NCI-H460 (cell line): ENCODE measurements at regions not wholly inside any gene's neighbourhood (a gene's known extent, or its start where the extent isn't known, plus 50 kb on each side); places are given as distances from the start of the nearest gene placed in this dataset.

ENCODE experiments used
- DNase-seq: peaks from one replicate; pipeline ENCODE4 v3.0.0-alpha.2; 2016; ENCODE audit warnings: low read depth; ENCODE audit errors: extremely low read depth

DNA sequence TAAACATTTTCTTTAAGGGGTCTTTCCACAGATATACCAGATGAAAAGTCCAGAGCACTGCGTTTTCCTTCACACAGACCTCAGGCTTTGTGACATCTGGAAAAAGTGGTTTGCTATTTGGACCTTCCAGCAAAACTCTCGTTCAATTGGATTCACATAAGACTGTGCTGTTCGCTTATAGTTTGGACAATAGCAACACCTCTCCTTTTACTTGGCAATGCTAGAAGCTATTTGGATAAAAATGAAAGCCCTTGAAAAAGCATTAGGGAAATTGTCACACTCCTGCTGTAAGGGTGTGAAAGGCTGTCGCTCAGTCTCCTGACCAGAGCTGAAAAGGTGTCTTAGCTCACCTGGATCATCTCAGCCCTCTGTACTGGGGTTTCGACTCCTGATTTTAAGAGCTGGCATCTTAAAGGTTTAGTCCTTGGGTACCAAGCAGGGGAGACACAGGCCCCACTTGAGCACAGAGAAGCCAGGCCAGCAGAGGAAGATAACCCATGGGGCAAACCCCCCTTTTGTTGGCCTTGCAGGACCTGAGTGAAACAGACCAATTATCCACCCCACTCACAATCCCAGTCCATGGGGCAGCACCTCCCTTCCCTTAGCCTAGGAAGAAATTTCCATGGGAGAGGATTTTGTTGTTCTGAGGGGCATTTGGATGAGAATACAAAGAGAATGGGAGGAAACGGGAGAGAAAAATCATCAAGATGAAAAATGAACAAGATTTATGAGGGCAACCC lies 257.6 kb downstream of the DLEU7 start:
- no peak for DNase-seq

DNA sequence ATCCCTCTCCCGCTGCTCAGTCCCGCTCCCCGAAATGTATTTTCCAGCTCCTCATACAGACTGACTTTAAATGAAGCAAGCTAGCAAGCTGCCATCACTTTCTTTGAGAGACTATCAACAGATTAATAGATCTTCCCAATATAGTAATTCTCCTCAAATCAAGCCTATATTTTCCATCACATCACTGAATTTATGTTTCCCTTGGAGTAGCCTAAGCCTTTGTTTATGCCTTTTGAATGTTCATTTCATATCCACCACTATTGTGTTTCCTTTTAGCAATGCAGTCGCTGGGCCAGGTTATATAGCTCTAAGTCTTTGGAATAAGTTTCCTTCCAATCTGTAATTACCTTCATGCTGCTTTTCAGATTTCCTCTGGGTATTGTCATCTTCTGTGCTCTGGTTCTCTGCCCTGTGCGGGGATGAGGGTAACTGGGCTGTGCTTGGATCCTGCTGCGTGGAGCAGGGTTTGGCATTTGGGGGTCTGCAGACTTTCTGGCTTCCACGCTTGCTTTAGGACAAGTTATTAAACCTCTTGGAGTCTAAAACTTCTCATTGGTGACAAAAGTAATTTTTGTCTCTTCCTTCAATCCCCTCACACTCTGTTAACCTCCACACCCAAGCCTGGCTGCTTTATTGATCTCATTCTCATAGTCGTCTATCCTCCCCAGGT lies 256.9 kb downstream of the DLEU7 start:
- no peak for DNase-seq

DNA sequence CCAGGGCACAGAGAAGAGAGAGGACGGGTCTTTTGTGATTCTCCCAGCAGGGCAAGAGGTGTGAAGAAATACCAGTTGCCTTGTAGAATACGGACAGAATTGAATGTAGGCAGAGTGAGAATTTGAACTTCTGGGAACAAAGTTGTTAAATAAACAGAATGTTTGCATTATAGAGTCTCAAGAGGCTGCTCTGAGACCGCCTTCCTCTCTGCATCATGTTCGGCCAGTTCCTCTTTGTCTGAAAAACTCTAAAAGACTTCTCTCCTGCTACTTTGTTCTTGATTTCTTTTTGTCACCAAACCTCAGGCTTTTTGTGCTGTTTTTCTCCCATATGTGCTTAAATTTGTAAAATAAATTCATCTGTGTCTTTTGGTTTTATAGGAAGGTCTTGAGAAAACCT lies 256.4 kb downstream of the DLEU7 start:
- no peak for DNase-seq

DNA sequence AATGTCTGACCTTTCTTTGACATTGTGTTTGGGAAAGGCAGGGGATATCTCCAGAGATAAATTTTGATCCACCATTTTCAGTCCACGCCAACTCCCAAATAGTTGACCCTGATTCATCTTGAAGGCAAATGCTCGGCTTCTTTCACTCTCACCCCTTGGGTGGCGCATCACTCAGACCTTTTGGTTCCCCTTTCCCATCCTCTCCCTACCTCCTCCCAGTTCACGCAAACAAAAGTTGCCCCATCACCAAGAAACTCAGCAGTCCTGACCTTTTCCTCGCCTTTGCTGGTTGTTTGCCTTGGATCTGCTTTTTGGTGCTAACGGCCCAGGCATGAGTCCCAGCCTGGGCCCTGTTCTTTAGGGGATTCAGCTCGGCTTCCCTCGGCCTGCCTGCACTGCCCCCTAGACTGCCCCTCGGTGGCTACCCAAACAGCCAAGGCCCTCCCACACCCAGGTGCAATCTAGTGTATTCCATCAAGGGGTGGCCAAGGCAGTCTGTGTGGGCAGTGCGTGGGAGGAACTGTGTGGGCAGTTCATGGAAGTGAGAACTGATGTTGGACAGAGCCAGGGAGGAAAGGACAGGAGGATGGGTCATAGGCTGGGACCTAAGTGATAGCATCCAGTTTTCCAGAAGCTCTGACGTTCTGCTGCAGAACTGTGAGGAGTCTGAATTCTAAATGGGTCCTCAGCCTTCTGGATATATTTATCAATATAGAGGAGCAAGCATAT lies 255.7 kb downstream of the DLEU7 start:
- no peak for DNase-seq

DNA sequence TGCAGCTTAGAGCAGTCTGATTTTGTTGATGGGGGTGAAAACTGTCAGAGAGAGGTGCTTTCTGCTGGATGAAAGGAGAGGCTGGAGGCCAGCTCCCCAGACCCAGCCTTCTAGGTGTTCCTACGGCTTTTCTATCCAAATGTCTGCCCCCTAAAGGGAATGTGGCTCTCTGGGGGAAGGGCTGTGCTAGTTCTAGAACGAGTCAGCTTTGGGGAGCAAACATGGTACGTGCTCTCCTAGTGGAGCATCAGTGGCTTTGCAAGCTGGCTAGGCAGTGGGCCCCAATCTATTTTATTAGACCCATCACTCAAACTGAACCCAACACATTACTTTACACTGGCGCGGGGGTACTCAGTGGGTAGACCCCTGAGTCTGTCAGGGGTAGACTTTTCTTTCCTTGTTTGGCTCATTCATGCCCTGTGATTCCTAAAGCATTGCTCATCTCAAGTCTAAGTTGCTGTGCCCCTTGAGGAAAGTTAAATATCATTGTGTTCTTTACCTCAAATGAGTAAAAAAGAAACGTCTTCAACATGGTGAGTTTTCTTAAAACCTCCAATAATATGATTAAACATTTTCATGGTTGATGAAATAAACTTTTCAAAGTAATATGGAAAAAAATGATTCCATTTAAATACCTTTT lies 254.9 kb downstream of the DLEU7 start:
- no peak for DNase-seq

DNA sequence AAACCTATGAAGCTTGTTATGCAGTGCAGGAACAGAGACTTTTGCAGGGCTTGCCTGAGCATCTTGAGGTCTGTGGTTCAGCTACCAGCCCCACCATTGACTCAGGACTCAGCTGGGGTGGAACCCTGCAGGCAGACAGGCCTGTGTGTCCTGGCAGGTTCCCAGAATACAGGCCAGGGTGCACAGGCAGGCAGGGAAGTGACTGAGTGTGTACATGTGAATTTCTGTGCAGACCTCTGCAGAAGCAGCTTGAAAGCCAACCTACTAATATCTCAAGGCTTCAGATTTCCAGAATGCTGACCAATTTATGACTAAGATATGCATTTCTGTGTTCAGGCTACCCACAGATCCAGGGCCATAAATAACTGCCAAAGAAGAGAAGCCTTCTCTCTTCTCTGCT lies 254.4 kb downstream of the DLEU7 start:
- no peak for DNase-seq

DNA sequence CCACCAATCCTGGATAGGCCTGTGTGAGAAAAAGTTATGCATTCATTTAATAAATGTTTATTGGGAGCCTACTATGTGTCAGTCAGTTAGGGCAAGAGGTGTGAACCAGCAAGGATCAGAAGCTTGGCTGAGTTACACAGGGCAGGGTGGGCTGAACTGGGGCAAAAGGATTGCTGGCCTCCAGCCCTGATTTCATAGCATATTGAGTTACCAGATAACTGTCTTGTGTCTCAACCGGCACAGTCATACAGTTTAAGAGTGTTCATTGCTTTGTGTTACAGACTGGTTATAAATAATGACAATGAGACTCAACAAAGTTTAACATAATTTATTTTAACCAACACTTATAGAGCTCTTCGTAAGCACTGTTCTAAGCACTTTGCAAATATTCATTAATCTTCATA lies 253.8 kb downstream of the DLEU7 start:
- no peak for DNase-seq

DNA sequence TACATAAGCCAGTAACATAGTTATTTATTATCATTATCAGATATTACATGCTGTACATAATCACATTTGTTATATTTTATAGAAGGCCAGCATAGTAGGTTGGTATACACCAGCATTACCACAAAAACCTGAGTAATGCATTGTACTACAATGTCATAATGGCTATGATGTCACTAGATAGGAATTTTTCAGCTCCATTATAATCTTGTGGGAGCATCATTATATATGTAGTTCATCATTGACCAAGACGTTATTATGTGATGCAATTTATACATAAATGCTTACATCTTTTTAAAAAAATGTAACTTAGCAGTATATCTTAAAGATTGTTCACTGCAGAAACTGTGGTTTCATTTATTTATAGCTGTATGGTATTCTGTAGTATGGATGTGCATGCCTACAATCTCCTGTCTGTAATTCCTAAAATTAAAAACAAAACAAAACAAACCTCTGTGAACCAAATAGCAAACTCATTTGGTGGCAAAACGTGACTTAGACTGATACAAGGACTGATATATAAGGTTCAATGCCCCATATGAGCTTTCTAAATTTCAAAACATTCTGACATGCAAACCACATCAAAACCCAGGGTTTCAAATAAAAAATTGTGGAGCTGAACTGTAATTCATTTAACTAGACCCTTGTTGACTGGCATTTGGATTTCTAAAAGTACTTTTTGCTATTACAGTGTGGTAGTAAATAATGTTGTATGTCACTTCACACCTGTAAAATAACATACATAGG lies 250.9 kb downstream of the DLEU7 start:
- DNase-seq, result no peak

DNA sequence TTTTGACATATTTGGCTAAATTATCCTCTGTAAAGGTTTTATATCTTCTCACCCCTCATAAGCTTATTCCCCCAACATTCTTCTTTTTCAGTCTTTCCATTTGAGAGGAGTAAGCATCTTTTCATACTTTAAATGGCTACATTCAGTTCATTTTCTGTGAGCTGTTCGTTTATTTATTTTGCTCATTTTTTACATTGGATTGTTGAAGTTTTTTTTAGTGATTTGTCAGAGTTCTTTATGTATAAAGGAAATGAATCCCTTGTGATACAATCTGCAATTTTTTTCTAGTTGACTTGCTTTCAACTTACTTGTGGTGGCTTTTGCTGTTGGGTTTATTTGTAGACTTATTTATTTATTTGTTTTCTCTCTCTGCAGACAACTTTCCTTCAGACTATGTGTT lies 250.3 kb downstream of the DLEU7 start:
- no peak for DNase-seq

DNA sequence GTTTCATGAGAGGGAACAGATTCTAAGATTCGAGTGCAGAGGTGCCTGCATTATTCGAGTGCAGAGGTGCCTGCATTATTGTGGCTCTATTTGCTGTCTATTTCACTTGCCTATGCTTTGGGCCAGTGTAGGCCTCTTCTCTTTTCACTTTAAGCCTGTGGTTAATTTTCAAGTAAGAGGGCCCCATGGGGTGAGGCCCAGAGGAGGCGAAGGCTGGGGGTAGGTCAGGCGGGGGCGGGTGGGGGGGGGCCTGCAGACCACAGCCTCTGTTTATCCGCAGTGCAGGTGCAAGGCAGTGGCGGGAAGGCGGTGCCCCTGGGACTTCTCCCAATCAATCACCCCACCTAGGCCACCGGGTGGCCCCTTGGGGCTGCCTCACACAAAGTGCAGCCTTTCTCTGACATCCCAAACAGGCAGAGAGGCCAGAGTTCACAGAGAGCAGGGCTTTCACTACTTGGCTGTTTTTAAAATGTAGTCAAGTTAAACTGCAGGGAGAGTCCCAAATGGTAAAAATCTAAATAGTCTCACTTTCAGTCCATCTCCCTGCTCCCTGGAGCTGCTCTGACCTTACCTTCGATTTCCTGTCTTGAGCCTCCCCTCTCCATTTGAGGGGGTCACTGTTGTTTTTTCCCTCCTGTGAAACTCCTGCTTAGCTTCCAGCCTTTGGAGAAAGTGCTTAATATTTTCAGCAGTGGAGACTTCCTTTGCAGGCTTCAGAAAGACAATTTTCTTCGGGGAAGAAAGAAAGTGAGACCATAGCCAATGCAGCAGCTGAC lies 249.0 kb downstream of the DLEU7 start:
- DNase-seq, result no peak

DNA sequence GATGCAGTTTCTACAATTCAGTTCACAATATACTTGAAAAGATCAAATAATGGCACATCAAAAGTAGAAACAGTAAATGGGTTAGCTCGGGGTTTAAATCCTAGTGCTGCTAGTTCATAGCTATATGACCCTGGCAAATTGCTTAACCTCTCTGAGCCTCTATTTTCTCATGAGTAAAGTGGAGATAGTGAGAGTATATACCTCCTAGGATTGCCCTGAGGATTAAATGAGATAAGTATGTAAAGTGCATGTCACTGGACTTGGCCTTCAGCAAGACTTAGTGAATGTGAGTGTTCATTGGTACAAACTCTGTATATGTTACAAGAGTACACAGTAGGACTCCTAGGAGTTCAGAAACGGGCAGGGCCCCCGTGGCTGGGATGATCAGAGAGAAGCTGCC lies 248.3 kb downstream of the DLEU7 start:
- no peak for DNase-seq

DNA sequence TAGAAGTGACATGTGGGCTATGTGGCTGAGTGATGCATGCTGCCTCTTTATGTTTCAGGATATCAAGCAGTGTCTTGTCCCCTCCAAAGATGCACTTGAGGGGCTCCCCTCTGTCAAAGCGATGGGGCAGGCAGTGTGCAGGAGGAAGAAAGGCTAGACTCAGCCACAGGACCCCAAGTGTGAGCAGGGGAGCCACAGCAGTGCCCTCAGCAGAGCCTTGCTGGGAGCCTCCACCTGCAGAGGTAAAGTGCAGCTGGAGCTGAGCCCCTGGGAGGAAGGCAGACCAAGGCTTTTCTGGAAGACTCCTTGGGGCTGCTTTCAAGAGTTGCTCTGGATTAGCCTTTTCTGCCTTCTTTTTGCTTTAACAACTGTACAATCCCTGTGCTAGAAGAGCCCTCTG lies 247.3 kb downstream of the DLEU7 start:
- no peak for DNase-seq

DNA sequence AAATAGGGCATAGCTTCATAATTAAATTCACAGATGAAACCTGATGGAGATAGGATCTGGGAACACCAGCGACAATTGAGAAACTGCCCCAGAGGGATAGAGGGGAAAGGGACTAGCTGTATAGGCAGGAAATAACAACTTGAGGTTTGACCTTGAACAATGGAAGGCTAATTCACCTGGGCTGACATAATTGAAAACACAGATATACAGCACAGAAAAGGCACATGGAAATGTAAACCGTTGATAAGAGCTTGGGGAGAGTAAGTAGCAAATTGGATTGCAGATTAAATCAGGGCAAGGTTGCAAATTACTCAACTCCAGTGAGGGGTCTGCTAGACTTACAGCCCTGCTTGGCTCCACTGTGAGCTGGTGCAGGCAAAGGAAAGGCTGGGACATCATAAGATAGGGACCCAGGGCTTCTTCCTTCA lies 246.7 kb downstream of the DLEU7 start:
- no peak for DNase-seq

DNA sequence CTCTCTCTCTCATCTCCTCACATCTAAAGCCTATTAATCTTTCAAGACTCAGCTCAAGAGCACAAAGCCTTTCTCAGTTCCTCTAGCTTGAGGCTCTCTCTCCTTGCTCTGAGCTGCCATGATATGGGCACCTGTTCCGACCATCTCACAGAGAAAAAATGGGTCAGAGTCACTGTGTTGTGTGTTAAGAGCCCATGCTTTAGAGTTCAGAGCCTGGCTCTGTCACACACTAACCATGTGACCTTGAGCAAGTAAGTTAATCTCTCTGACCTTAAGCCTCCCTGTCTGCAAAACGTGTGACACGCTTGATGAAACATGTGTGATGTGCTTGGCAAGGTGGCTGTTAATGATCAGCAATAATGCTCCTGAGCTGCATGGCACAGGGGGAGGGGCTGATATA lies 245.2 kb downstream of the DLEU7 start:
- no peak for DNase-seq

DNA sequence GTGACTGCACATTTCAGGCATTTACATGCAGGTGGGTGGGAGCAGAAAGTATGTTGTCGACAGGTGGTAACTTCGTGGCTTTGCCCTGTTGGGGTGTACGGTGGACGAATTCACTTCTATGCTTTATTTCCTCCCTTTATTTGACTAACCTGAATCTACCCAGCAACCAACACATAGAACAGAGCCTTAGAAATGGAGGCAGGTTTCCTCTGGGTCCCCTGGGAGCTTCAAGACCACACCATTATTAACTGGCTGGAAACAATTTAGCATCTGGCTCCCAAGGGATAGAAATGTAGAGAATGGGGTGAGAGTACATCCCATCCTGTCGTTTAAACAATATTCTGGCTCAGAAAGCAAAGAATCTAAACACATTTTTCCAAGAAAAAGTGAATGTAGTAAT lies 244.4 kb downstream of the DLEU7 start:
- DNase-seq, result no peak

DNA sequence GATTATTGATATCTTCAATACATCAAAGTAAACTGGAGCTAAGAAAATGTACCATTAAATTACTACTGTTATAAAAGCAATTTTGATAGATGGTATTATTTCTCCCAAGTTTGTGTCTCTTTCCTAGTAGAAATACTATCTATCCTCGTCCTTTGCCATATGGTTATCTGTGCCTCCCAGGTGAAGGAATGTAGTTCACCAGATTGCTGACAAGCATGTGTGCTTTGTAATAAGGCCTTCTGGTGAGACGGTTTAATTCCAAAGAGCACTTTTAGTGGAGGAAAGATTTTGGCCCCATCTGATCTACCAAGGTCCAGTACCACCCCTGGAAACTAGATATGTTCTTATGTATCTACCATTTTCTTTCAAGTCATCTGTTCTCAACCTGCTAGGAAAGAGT lies 243.6 kb downstream of the DLEU7 start:
- DNase-seq, result no peak

DNA sequence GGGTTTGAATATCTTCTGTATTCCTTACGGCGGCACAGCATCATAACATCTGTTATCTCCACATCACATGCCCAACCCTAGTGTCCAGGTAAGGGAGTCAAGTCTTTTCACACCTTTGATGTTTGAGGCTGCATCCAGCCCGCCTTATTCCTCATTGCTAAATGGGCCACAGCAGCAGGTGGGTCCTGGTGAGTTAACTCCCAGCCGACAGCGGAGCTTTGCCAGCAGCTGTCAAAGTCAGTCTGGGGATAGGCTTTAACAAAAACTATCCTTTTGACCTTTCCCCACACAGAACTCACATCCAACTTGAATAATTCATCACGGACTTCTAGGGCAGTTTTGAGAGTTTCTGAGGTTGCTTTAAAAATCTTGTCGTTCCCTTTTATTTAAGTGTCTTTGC lies 235.1 kb downstream of the DLEU7 start:
- no peak for DNase-seq

DNA sequence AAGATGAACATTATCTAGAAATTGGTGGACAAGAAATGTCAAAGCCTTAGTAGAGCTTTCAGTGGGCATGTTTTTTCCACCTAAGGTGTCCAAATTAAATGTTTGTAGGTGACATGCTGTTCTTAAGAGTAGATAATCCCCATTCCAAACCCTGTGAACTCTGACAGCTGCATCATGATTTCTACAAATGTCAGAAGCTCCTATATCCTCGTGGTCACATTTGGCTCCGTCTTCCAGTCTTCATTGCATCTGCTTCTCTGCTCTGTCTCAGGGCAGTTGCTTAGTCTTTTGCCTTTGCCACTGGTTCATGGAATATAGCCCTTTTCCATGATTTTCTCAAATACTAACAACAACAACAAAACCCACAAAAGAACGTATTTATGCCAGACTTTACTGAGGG lies 234.5 kb downstream of the DLEU7 start:
- no peak for DNase-seq

DNA sequence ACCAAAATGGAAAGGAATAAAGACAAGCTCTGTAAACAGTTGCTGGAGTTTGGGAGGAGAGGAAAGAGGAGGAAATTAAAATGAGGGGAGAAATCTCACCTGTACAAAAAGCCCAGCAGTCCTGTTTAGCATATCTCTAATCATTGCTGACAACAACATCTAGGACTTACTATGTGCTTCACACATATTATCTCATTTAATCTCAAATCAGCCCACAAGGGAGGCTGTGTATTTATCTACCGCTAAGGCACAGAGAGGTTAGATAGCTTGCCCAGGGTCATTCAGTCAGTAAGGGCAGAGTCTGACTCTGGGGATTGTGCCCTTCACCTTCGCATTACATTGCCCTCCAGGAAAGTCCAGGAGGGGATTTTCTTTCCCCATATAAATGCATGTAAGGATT lies 233.3 kb downstream of the DLEU7 start:
- no peak for DNase-seq
